H1 (cell line): ENCODE measurements at regions not wholly inside any gene's neighbourhood (a gene's known extent, or its start where the extent isn't known, plus 50 kb on each side); places are given as distances from the start of the nearest gene placed in this dataset.
A peak's percentile ranks its signal among the peaks of the same experiment; 100 is the strongest.

Experiments used
- CTCF ChIA-PET: fragments of 300-600 bp; sonication (Branson Sonifier 250); formaldehyde crosslinking; loops from one replicate; lab custom pipeline; 2021; ENCODE audit not compliant: partially characterized antibody; lab: Charles Lee
- POLR2A ChIA-PET: fragments of 300-600 bp; sonication (Branson Sonifier 250); formaldehyde crosslinking; loops from one replicate; lab custom pipeline; 2021; ENCODE audit warnings: inconsistent platforms; ENCODE audit not compliant: partially characterized antibody; lab: Charles Lee
- DNase-seq, 2 experiments: peaks; one replicate each; pipeline versions ENCODE4 v3.0.0 to v3.0.0-alpha.2; 2010 to 2022; ENCODE audit warnings: low spot score in 2 of 2, low read depth in 1 of 2, mixed read lengths in 1 of 2
- FAIRE-seq: peaks from 2 replicates; lab custom pipeline; 2011; peaks lifted over from hg19 to GRCh38; lab: Jason Lieb, UNC
- H2AFZ ChIP-seq: 2 replicates; pipeline ENCODE4 v1.8.1; 2012; ENCODE audit warnings: low read length, inconsistent platforms
- H2AK5ac ChIP-seq: 2 replicates; pipeline ENCODE4 v1.6.1; 2013; ENCODE audit warnings: low read depth, low read length
- H2BK120ac ChIP-seq: replicated peaks from 2 replicates; pipeline ENCODE3; 2013; ENCODE audit warnings: low read depth, low read length, inconsistent platforms
- H2BK12ac ChIP-seq: 2 replicates; pipeline ENCODE4 v1.6.1; 2013; ENCODE audit warnings: low read depth, low read length
- H2BK15ac ChIP-seq: 2 replicates; pipeline ENCODE4 v1.6.1; 2013; ENCODE audit warnings: low read length
- H2BK20ac ChIP-seq: 2 replicates; pipeline ENCODE4 v1.6.1; 2013; ENCODE audit warnings: low read length
- H2BK5ac ChIP-seq: 2 replicates; pipeline ENCODE4 v1.6.1; 2013; ENCODE audit warnings: low read depth, low read length
- H3K14ac ChIP-seq: 2 replicates; pipeline ENCODE4 v1.6.1; 2013; ENCODE audit warnings: inconsistent platforms; ENCODE audit not compliant: insufficient read length
- H3K18ac ChIP-seq: 2 replicates; pipeline ENCODE4 v1.6.1; 2013; ENCODE audit warnings: low read length; ENCODE audit errors: extremely low read depth
- H3K23ac ChIP-seq: 2 replicates; pipeline ENCODE4 v1.6.1; 2013; ENCODE audit warnings: inconsistent platforms; ENCODE audit not compliant: insufficient read length
- H3K23me2 ChIP-seq: 2 replicates; pipeline ENCODE4 v1.6.1; 2013; ENCODE audit warnings: low read depth, low read length
- H3K27ac ChIP-seq: 2 replicates; pipeline ENCODE4 v1.6.1; 2011; ENCODE audit warnings: low read depth, low read length, inconsistent platforms
- H3K27me3 ChIP-seq, 4 experiments: replicated peaks in 1 of 4; 1 replicate in 1 of 4; 2 replicates in 3 of 4; pipeline versions ENCODE4 v1.6.1 to v1.8.1; 2011 to 2013; ENCODE audit warnings: low read length in 3 of 4, mild to moderate bottlenecking in 3 of 4, inconsistent platforms in 2 of 4, mixed read lengths in 2 of 4, moderate library complexity in 1 of 4; ENCODE audit not compliant: control insufficient read depth in 3 of 4, insufficient read depth in 3 of 4; ENCODE audit errors: extremely low read depth in 1 of 4
- H3K36me3 ChIP-seq, 4 experiments: 2 replicates each; pipeline versions ENCODE4 v1.6.1 to v1.8.1; 2011 to 2013; ENCODE audit warnings: mild to moderate bottlenecking in 4 of 4, low read length in 3 of 4, moderate library complexity in 2 of 4, control low read depth in 1 of 4, inconsistent platforms in 1 of 4; ENCODE audit not compliant: insufficient read depth in 4 of 4, control insufficient read depth in 2 of 4
- H3K4ac ChIP-seq: replicated peaks from 2 replicates; pipeline ENCODE3; 2013; ENCODE audit warnings: low read length, low read depth, mixed read lengths, inconsistent platforms; ENCODE audit not compliant: insufficient read length
- H3K4me1 ChIP-seq, 4 experiments: replicated peaks in 1 of 4; 1 replicate in 1 of 4; 2 replicates in 3 of 4; pipeline versions ENCODE4 v1.6.1 to v1.8.1; 2011 to 2013; ENCODE audit warnings: low read length in 3 of 4, inconsistent platforms in 2 of 4, mixed read lengths in 1 of 4; ENCODE audit not compliant: insufficient read depth in 4 of 4, control insufficient read depth in 3 of 4
- H3K4me2 ChIP-seq, 2 experiments: 2 replicates each; pipeline versions ENCODE4 v1.6.1 to v1.8.1; 2011 to 2013; ENCODE audit warnings: low read depth in 2 of 2, low read length in 2 of 2, control low read depth in 1 of 2, inconsistent platforms in 1 of 2, mild to moderate bottlenecking in 1 of 2; ENCODE audit not compliant: insufficient read depth in 1 of 2
- H3K4me3 ChIP-seq, 4 experiments: fragments of 200-600, 300-600 bp in 1 of 4; sonication (generic), shearing (Covaris generic), sonication (Bioruptor Twin) in 1 of 4; 2 replicates each; pipeline versions ENCODE4 v1.5.1 to v1.8.1; 2011 to 2016; ENCODE audit warnings: low read length in 4 of 4, low read depth in 3 of 4, control low read depth in 2 of 4, inconsistent platforms in 2 of 4, mild to moderate bottlenecking in 2 of 4, mixed read lengths in 1 of 4, moderate library complexity in 1 of 4; ENCODE audit not compliant: insufficient read depth in 2 of 4; ENCODE audit errors: extremely low read depth in 1 of 4
- H3K56ac ChIP-seq: replicated peaks from 2 replicates; pipeline ENCODE3; 2013; ENCODE audit warnings: low read depth, mild to moderate bottlenecking, mixed read lengths, low read length, inconsistent platforms; ENCODE audit not compliant: insufficient read length
- H3K79me1 ChIP-seq: 2 replicates; pipeline ENCODE4 v1.6.1; 2013; ENCODE audit warnings: low read depth, low read length, control low read depth
- H3K79me2 ChIP-seq, 2 experiments: 2 replicates each; pipeline versions ENCODE4 v1.6.1 to v1.8.1; 2012 to 2013; ENCODE audit warnings: low read length in 2 of 2, mild to moderate bottlenecking in 2 of 2, inconsistent platforms in 1 of 2; ENCODE audit not compliant: insufficient read depth in 2 of 2, control insufficient read depth in 1 of 2
- H3K9ac ChIP-seq, 4 experiments: replicated peaks in 1 of 4; 1 replicate in 1 of 4; 2 replicates in 3 of 4; pipeline versions ENCODE4 v1.6.1 to v1.8.1; 2011 to 2013; ENCODE audit warnings: low read depth in 3 of 4, low read length in 3 of 4, control low read depth in 2 of 4, mild to moderate bottlenecking in 2 of 4, moderate library complexity in 2 of 4, inconsistent platforms in 1 of 4; ENCODE audit errors: extremely low read depth in 1 of 4
- H3K9me3 ChIP-seq, 2 experiments: 2 replicates each; pipeline versions ENCODE4 v1.6.1 to v1.8.1; 2012 to 2013; ENCODE audit warnings: mild to moderate bottlenecking in 2 of 2, moderate library complexity in 2 of 2, control low read depth in 1 of 2, inconsistent platforms in 1 of 2, low read depth in 1 of 2, low read length in 1 of 2, mixed read lengths in 1 of 2; ENCODE audit not compliant: insufficient read depth in 2 of 2
- H4K20me1 ChIP-seq, 2 experiments: replicated peaks in 1 of 2; 2 replicates each; pipeline versions ENCODE3 to v1.8.1; 2011 to 2013; ENCODE audit warnings: inconsistent platforms in 2 of 2, low read length in 2 of 2, mild to moderate bottlenecking in 1 of 2; ENCODE audit not compliant: insufficient read depth in 2 of 2, control insufficient read depth in 1 of 2
- H4K5ac ChIP-seq: 2 replicates; pipeline ENCODE4 v1.6.1; 2013; ENCODE audit warnings: low read length, low read depth, mixed read lengths, inconsistent platforms; ENCODE audit not compliant: insufficient read length
- H4K8ac ChIP-seq: 2 replicates; pipeline ENCODE4 v1.8.0; 2013; ENCODE audit warnings: mild to moderate bottlenecking, moderate library complexity, low read length, inconsistent platforms; ENCODE audit not compliant: insufficient read depth; ENCODE audit errors: extremely low read depth
- H4K91ac ChIP-seq: replicated peaks from 2 replicates; pipeline ENCODE3; 2013; ENCODE audit warnings: low read length, mixed read lengths, inconsistent platforms; ENCODE audit not compliant: insufficient read length
- NANOG ChIP-seq: IDR thresholded peaks from 2 replicates; pipeline ENCODE4 v1.6.1; 2011; ENCODE audit warnings: low read length, low read depth, mild to moderate bottlenecking, inconsistent platforms; ENCODE audit not compliant: insufficient read depth, poor library complexity, severe bottlenecking
- NRF1 ChIP-seq: IDR thresholded peaks from 2 replicates; pipeline ENCODE4 v1.6.1; 2011; ENCODE audit warnings: mild to moderate bottlenecking, low read depth, low read length, improper control_type of control experiment
- RAD21 ChIP-seq, 2 experiments: IDR thresholded peaks in 1 of 2; conservative IDR thresholded peaks in 1 of 2; 2 replicates each; pipeline ENCODE4 v1.6.1; 2011; ENCODE audit warnings: low read depth in 2 of 2, low read length in 2 of 2, improper control_type of control experiment in 1 of 2, inconsistent platforms in 1 of 2, mild to moderate bottlenecking in 1 of 2, moderate library complexity in 1 of 2
- TCF12 ChIP-seq: IDR thresholded peaks from 2 replicates; pipeline ENCODE4 v1.6.1; 2011; ENCODE audit warnings: low read depth, mild to moderate bottlenecking, low read length
- WGBS, 2 experiments: shearing (Covaris generic) in 1 of 2; methylation state at CpG; one replicate each; pipeline versions ENCODE4 v1.1.6 to v1.1.7; 2013 to 2015; ENCODE audit warnings: low lambda C conversion rate in 2 of 2, mixed read lengths in 2 of 2, inconsistent platforms in 1 of 2, low coverage in 1 of 2, missing lambda C conversion rate in 1 of 2; ENCODE audit not compliant: insufficient replicate concordance in 2 of 2, insufficient coverage in 1 of 2, insufficient read length in 1 of 2; ENCODE audit errors: extremely low coverage in 1 of 2, missing lambda C conversion rate in 1 of 2; 5-methylcytosine and 5-hydroxymethylcytosine counted together
- TF ChIP-seq, protein P1 (sequence below): IDR thresholded peaks from 2 replicates; pipeline ENCODE4 v1.6.1; 2011; ENCODE audit warnings: low read length, improper control_type of control experiment
- TF ChIP-seq, protein P2 (sequence below): IDR thresholded peaks from 2 replicates; pipeline ENCODE4 v1.6.1; 2012; ENCODE audit warnings: inconsistent platforms
- TF ChIP-seq, protein P3 (sequence below): IDR thresholded peaks from 2 replicates; pipeline ENCODE4 v1.6.1; 2011; ENCODE audit warnings: low read depth, mild to moderate bottlenecking, low read length; ENCODE audit not compliant: insufficient read depth

DNA sequence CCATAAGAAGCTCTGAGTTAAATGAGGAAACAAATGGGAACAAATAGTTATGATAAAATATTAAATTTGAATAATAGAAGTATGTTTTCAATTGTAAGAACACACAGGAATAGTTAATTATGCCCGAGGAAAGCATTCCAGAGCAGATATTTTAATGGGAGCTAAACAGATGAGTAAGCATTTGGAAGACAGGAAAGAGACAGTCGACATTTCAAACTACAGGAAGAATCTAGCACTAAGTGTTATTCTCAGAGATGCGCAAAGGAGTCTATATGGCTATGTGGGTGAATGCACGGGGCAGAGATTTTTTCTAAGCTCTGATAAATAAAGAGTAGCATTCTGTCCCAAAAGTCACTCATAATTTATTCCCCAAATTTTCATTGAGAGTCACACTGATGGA lies 64.5 kb upstream of the SSTR1 start:
- H3K23ac ChIP-seq, result no peak overlapping the region
- H3K9me3 ChIP-seq, result no peaks in the 10 kb centered on the region
- no peak overlapping the region for H2AFZ ChIP-seq
- H2BK12ac ChIP-seq, result no peak overlapping the region
- H3K4me2 ChIP-seq, result 0 out of 4 replicates have a peak overlapping the region, but pooled peaks have one; percentile 5 to 53
- peak overlapping the region in 1 of 4 experiments; percentile 22; a peak in 1 of 8 replicates for H3K4me3 ChIP-seq
- H3K18ac ChIP-seq, result no peak overlapping the region; the same call in 1 of the 2 replicates
- H2BK120ac ChIP-seq, result peak overlapping the region; percentile 70
- peaks cover 2 to 12% (median 7%) of the 10 kb centered on the region in 4 experiments; a peak in 4 of 7 replicates for H3K4me1 ChIP-seq
- H3K79me2 ChIP-seq, result no peaks in the 10 kb centered on the region
- no peaks in the 10 kb centered on the region for H3K23me2 ChIP-seq
- H3K9ac ChIP-seq, result no peak overlapping the region
- WGBS, 2 experiments, result 91% methylated on average over 4 of the region's 4 CpGs; no CpG with 5 or more reads in 1 of the 2 experiments
- H2BK20ac ChIP-seq, result no peak overlapping the region
- no peak overlapping the region for H3K14ac ChIP-seq
- H4K5ac ChIP-seq, result no peak overlapping the region
- no peaks in the 10 kb centered on the region for H3K36me3 ChIP-seq
- no peaks in the 10 kb centered on the region for H3K79me1 ChIP-seq
- DNase-seq (no peak), FAIRE-seq (no peak)
- no peak overlapping the region for H4K91ac ChIP-seq
- ChIA-PET POLR2A (interaction anchor here (1.4 to 2.4 kb wide), 3 partner anchors 12 to 58 kb away, joined by 3 to 12 read pairs (median 4); no protein-coding TSS in a partner anchor), CTCF (interaction anchor here (0.9 to 1.4 kb wide), 4 partner anchors 16 to 157 kb away, joined by 3 to 5 read pairs (median 3); no protein-coding TSS in a partner anchor)
- H2BK5ac ChIP-seq, result no peak overlapping the region
- H4K20me1 ChIP-seq, result no peaks in the 10 kb centered on the region
- no peaks in the 10 kb centered on the region for H3K27me3 ChIP-seq
- H2BK15ac ChIP-seq, result no peak overlapping the region
- H4K8ac ChIP-seq, result no peak overlapping the region
- H3K4ac ChIP-seq, result no peak overlapping the region
- no peak overlapping the region for H3K27ac ChIP-seq
- no peak for TF ChIP-seq TCF12
- TF ChIP-seq, protein P1, sequence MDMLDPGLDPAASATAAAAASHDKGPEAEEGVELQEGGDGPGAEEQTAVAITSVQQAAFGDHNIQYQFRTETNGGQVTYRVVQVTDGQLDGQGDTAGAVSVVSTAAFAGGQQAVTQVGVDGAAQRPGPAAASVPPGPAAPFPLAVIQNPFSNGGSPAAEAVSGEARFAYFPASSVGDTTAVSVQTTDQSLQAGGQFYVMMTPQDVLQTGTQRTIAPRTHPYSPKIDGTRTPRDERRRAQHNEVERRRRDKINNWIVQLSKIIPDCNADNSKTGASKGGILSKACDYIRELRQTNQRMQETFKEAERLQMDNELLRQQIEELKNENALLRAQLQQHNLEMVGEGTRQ, result no peak
- no peak for TF ChIP-seq NANOG
- TF ChIP-seq, protein P2, sequence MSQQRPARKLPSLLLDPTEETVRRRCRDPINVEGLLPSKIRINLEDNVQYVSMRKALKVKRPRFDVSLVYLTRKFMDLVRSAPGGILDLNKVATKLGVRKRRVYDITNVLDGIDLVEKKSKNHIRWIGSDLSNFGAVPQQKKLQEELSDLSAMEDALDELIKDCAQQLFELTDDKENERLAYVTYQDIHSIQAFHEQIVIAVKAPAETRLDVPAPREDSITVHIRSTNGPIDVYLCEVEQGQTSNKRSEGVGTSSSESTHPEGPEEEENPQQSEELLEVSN, result no peak
- TF ChIP-seq, protein P3, sequence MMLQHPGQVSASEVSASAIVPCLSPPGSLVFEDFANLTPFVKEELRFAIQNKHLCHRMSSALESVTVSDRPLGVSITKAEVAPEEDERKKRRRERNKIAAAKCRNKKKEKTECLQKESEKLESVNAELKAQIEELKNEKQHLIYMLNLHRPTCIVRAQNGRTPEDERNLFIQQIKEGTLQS, result no peak
- TF ChIP-seq RAD21 (IDR thresholded peaks at IDR 0.05 in 1 of 2, conservative IDR thresholded peaks at IDR 0.05 in 1 of 2; ENCODE audit: low read depth in 2 of 2, low read length in 2 of 2), result no peak
- no peak for TF ChIP-seq NRF1
- no peak overlapping the region for H3K56ac ChIP-seq
- no peak overlapping the region for H2AK5ac ChIP-seq
